ENCODE measurements at regions not wholly inside any gene's neighbourhood (a gene's known extent, or its start where the extent isn't known, plus 50 kb on each side); places are given as distances from the start of the nearest gene placed in this dataset.

GRCh38 chr2:82481207-82481606, 1977.9 kb downstream of the SUCLG1 start:
- Histone ChIP-seq H3K36me3 (replicated peaks in 1 of 2; ENCODE audit: insufficient read depth in 1 of 2, low read depth in 2 of 2) (no peaks in the 10 kb centered on the region), H3K4me1 (no peaks in the 10 kb centered on the region), H3K9me3 (no peaks in the 10 kb centered on the region), H3K4me3 (no peak overlapping the region), H3K27me3 (no peaks in the 10 kb centered on the region), H3K27ac (no peak overlapping the region)
- no peak for TF ChIP-seq CTCF (IDR thresholded peaks at IDR 0.05)
- no peak for TF ChIP-seq POLR2A (IDR thresholded peaks at IDR 0.05)
- ATAC-seq = no peak
- no peak for DNase-seq
- WGBS, 2 donors = 75 to 82% methylated on average over 2 of the region's 2 CpGs
- intact Hi-C loops (cut with DNase I) = no loop called here

GRCh38 chr2:82478641-82479040, 1980.4 kb downstream of the SUCLG1 start:
- Histone ChIP-seq H3K27me3 (no peaks in the 10 kb centered on the region), H3K4me3 (no peak overlapping the region), H3K4me1 (no peaks in the 10 kb centered on the region), H3K36me3 (replicated peaks in 1 of 2; ENCODE audit: insufficient read depth in 1 of 2, low read depth in 2 of 2) (no peaks in the 10 kb centered on the region), H3K27ac (no peak overlapping the region), H3K9me3 (no peaks in the 10 kb centered on the region)
- no peak for DNase-seq
- WGBS, 2 donors = 55 to 72% methylated on average over 2 of the region's 2 CpGs
- intact Hi-C loops (cut with DNase I) = no loop called here
- TF ChIP-seq CTCF (IDR thresholded peaks at IDR 0.05) = no peak
- no peak for ATAC-seq

- WGBS, 2 donors = 79 to 80% methylated on average over 1 of the region's 1 CpG
- no peak overlapping the region for H3K4me3 ChIP-seq
- no peak for TF ChIP-seq POLR2A (IDR thresholded peaks at IDR 0.05)
- H3K27me3 ChIP-seq = no peaks in the 10 kb centered on the region
- H3K36me3 ChIP-seq (replicated peaks in 1 of 2; ENCODE audit: insufficient read depth in 1 of 2, low read depth in 2 of 2) = no peaks in the 10 kb centered on the region
- intact Hi-C loops (cut with DNase I) = no loop called here
- H3K9me3 ChIP-seq = no peaks in the 10 kb centered on the region
- no peaks in the 10 kb centered on the region for H3K4me1 ChIP-seq
- no peak overlapping the region for H3K27ac ChIP-seq
- ATAC-seq (no peak), DNase-seq (no peak)
Observed at GRCh38 chr2:82476094-82476493, 1983.0 kb downstream of the SUCLG1 start.

GRCh38 chr2:82428251-82428650, 2030.8 kb downstream of the SUCLG1 start:
- Histone ChIP-seq H3K27me3 (no peaks in the 10 kb centered on the region), H3K4me3 (no peak overlapping the region), H3K4me1 (no peaks in the 10 kb centered on the region), H3K9me3 (no peaks in the 10 kb centered on the region), H3K36me3 (replicated peaks in 1 of 2; ENCODE audit: insufficient read depth in 1 of 2, low read depth in 2 of 2) (no peaks in the 10 kb centered on the region), H3K27ac (no peak overlapping the region)
- DNase-seq = no peak
- TF ChIP-seq CTCF (IDR thresholded peaks at IDR 0.05) (no peak), POLR2A (IDR thresholded peaks at IDR 0.05) (no peak)
- no peak for ATAC-seq
- intact Hi-C loops (cut with DNase I) = no loop called here
- WGBS, 2 donors = 79 to 80% methylated on average over 2 of the region's 2 CpGs

- WGBS, 2 donors = 71 to 77% methylated on average over 3 of the region's 3 CpGs
- Histone ChIP-seq H3K4me3 (no peak overlapping the region), H3K9me3 (no peaks in the 10 kb centered on the region), H3K36me3 (replicated peaks in 1 of 2; ENCODE audit: insufficient read depth in 1 of 2, low read depth in 2 of 2) (no peaks in the 10 kb centered on the region), H3K27ac (no peak overlapping the region), H3K27me3 (no peaks in the 10 kb centered on the region), H3K4me1 (no peaks in the 10 kb centered on the region)
- no peak for ATAC-seq
- DNase-seq = no peak
- intact Hi-C loops (cut with DNase I) = no loop called here
- TF ChIP-seq POLR2A (IDR thresholded peaks at IDR 0.05) = no peak
- no peak for TF ChIP-seq CTCF (IDR thresholded peaks at IDR 0.05)
Observed at GRCh38 chr2:82412021-82412420, 2047.1 kb downstream of the SUCLG1 start.

Data from body of pancreas (tissue), 4 donors.